Loucy (cell line): ENCODE measurements at regions not wholly inside any gene's neighbourhood (a gene's known extent, or its start where the extent isn't known, plus 50 kb on each side); places are given as distances from the start of the nearest gene placed in this dataset.

ENCODE experiments used
- CTCF ChIP-seq: fragments of 200-600 bp; sonication (generic); conservative IDR thresholded peaks from 2 replicates; pipeline ENCODE4 v1.5.1; 2014; ENCODE audit warnings: mild to moderate bottlenecking, antibody characterized with exemption, low read length
- EZH2phosphoT487 ChIP-seq: fragments of 200-600 bp; IDR thresholded peaks from 2 replicates; pipeline ENCODE4 v1.6.1; 2018; ENCODE audit warnings: antibody characterized with exemption, mild to moderate bottlenecking, moderate library complexity, borderline replicate concordance

- TF ChIP-seq CTCF (no peak), EZH2phosphoT487 (no peak)
Observed at GRCh38 chr19:30173593-30174356, 198.4 kb upstream of the ZNF536 start.
